ENCODE measurements at regions not wholly inside any gene's neighbourhood (a gene's known extent, or its start where the extent isn't known, plus 50 kb on each side); places are given as distances from the start of the nearest gene placed in this dataset.

DNA sequence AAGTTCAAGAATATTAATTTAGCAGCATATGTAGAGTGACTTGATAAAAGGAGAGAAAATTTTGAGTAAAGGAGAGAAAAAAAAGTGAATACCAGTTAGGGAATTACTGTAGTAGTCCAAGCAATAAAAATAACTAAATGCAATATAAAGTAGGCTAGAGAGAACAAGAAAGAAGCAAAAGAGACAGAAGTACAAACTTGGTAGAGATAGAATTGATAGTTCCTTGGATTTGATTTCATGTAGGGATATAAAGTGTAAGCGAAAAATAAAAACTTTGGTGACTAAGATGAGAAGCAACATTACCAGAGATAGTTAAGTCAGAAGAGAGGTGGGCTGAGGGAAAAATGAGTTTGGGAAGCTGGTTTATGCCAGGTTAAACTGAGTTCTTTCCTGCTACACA, 252.4 kb downstream of the SEC23A start:
- Histone ChIP-seq H3K4me3 (ENCODE audit: low read length in 2 of 2) (no peak overlapping the region), H3K36me3 (ENCODE audit: control insufficient read depth in 2 of 2, insufficient read depth in 2 of 2, low read length in 2 of 2) (no peaks in the 10 kb centered on the region), H3K4me1 (ENCODE audit: control insufficient read depth, insufficient read depth, low read length) (no peaks in the 10 kb centered on the region), H3K27ac (ENCODE audit: low read length) (no peak overlapping the region), H3K27me3 (ENCODE audit: control insufficient read depth in 1 of 2, insufficient read depth in 2 of 2, low read length in 2 of 2) (no peaks in the 10 kb centered on the region), H3K9ac (ENCODE audit: low read length in 2 of 2) (no peak overlapping the region), H3K9me3 (ENCODE audit: control insufficient read depth in 2 of 2, low read length in 2 of 2) (no peaks in the 10 kb centered on the region)

DNA sequence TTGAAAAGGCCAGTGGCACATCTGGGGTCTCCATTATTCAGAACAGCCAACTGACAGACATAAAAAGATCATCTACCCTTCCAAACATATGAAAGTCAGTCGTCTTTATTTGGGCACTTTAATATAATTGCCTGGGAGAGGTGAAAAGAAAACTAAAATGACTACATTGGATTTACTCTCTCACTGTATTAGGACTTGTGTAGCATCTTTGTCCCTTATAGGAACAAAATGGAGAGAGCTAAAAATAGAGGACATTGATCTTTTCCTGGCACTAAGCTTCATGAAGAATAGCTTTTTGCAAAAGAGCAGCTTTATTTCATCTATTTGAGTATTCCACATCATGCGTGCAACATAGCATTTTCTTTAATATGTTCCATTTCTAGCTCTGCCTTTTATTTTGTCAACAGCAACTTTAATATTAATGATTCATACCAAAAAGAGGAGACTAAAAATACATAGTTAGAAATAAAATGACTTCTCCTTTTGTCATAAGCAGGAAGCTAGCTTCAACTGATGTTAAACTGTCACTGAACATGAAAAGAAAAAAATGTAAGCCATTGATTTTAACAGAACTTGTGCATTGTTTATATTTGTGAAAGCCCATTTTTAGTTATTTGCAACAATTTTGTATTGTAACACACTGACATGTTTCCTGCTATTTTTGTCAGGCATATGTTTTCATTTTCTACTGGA, 254.6 kb downstream of the SEC23A start:
- H3K4me3 ChIP-seq (ENCODE audit: low read length in 2 of 2) = no peak overlapping the region
- no peaks in the 10 kb centered on the region for H3K9me3 ChIP-seq (ENCODE audit: control insufficient read depth in 2 of 2, low read length in 2 of 2)
- no peak overlapping the region for H3K27ac ChIP-seq (ENCODE audit: low read length)
- no peak overlapping the region for H3K9ac ChIP-seq (ENCODE audit: low read length in 2 of 2)
- no peaks in the 10 kb centered on the region for H3K36me3 ChIP-seq (ENCODE audit: control insufficient read depth in 2 of 2, insufficient read depth in 2 of 2, low read length in 2 of 2)
- H3K27me3 ChIP-seq (ENCODE audit: control insufficient read depth in 1 of 2, insufficient read depth in 2 of 2, low read length in 2 of 2) = no peaks in the 10 kb centered on the region
- no peaks in the 10 kb centered on the region for H3K4me1 ChIP-seq (ENCODE audit: control insufficient read depth, insufficient read depth, low read length)

DNA sequence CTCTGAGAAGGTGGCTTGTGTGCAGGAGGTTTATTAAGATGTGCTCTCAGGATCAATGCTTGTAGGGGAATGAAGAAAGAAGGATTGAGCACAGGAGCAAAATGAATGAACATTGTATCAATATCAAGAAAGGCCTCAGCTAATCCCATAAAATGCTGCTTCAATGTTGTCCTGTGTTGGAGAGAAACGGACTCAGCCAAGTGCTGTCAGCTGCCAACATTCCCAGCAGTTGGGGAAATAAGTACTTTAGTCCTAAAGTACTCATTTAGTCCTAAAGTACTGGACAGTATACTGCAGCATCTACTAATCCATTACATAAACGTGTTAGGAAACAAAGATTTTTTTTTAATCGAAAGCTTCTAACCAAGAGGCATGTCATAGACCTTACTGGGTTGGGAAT, 255.9 kb downstream of the SEC23A start:
- no peaks in the 10 kb centered on the region for H3K36me3 ChIP-seq (ENCODE audit: control insufficient read depth in 2 of 2, insufficient read depth in 2 of 2, low read length in 2 of 2)
- no peak overlapping the region for H3K9ac ChIP-seq (ENCODE audit: low read length in 2 of 2)
- H3K27me3 ChIP-seq (ENCODE audit: control insufficient read depth in 1 of 2, insufficient read depth in 2 of 2, low read length in 2 of 2) = no peaks in the 10 kb centered on the region
- no peak overlapping the region for H3K4me3 ChIP-seq (ENCODE audit: low read length in 2 of 2)
- no peaks in the 10 kb centered on the region for H3K9me3 ChIP-seq (ENCODE audit: control insufficient read depth in 2 of 2, low read length in 2 of 2)
- no peaks in the 10 kb centered on the region for H3K4me1 ChIP-seq (ENCODE audit: control insufficient read depth, insufficient read depth, low read length)
- H3K27ac ChIP-seq (ENCODE audit: low read length) = no peak overlapping the region

DNA sequence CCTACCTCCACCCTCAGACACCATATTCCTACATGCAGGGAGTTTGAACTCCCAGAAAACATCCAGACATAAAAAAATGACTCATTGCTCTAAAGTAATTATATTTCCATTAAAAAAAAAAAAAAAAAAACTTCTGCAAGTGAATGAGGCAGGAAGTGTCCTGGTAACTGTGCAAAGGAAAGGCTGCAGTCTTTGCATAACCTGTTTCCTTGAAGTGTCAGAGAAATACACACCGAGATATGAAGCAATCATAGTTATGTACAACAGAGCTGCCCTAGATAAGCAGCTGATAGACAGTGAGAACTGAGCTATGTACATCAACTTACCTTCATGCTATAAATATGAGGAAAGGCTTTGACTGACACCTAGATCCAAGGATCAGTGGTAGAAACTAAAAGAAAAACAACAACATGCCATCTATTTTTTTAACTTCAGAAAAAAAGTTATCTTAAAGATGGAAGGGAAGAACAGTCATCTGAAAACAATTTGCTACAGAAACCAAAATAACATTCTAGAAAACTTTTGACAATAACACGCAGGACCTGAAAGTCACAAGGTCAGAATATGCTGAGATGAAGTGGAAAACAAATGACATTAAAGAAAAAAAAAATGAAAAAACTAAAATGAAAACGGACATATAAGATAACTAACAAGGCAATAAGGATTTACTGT, 263.2 kb downstream of the SEC23A start:
- Histone ChIP-seq H3K9ac (ENCODE audit: low read length in 2 of 2) (no peak overlapping the region), H3K9me3 (ENCODE audit: control insufficient read depth in 2 of 2, low read length in 2 of 2) (no peaks in the 10 kb centered on the region)

DNA sequence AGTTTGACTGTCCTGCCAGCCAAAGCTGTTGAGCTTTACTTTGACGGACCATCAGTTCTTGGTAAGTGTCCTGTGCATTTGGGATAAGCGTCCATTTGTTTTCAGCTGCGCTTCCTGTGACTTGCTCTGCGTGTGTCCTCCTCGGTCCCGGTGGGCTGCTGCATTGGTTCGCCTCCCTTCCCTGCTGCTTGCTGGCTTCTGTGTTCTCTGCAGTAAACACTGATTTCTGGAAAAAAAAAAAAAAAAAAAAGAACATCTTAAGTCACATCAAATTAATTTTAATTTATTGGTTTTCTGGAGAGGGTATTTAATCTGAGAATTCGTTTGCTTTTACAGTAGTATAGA, 264.1 kb downstream of the SEC23A start:
- no peaks in the 10 kb centered on the region for H3K27me3 ChIP-seq (ENCODE audit: control insufficient read depth in 1 of 2, insufficient read depth in 2 of 2, low read length in 2 of 2)
- no peak overlapping the region for H3K9ac ChIP-seq (ENCODE audit: low read length in 2 of 2)
- H3K4me1 ChIP-seq (ENCODE audit: control insufficient read depth, insufficient read depth, low read length) = no peaks in the 10 kb centered on the region
- no peak overlapping the region for H3K27ac ChIP-seq (ENCODE audit: low read length)
- H3K36me3 ChIP-seq (ENCODE audit: control insufficient read depth in 2 of 2, insufficient read depth in 2 of 2, low read length in 2 of 2) = no peaks in the 10 kb centered on the region
- no peak overlapping the region for H3K4me3 ChIP-seq (ENCODE audit: low read length in 2 of 2)
- no peaks in the 10 kb centered on the region for H3K9me3 ChIP-seq (ENCODE audit: control insufficient read depth in 2 of 2, low read length in 2 of 2)

More for the DNA sequence above, 263.2 kb downstream of the SEC23A start:
- Histone ChIP-seq H3K36me3 (ENCODE audit: control insufficient read depth in 2 of 2, insufficient read depth in 2 of 2, low read length in 2 of 2) (no peaks in the 10 kb centered on the region), H3K27me3 (ENCODE audit: control insufficient read depth in 1 of 2, insufficient read depth in 2 of 2, low read length in 2 of 2) (no peaks in the 10 kb centered on the region), H3K27ac (ENCODE audit: low read length) (no peak overlapping the region), H3K4me3 (ENCODE audit: low read length in 2 of 2) (no peak overlapping the region), H3K4me1 (ENCODE audit: control insufficient read depth, insufficient read depth, low read length) (no peaks in the 10 kb centered on the region)

DNA sequence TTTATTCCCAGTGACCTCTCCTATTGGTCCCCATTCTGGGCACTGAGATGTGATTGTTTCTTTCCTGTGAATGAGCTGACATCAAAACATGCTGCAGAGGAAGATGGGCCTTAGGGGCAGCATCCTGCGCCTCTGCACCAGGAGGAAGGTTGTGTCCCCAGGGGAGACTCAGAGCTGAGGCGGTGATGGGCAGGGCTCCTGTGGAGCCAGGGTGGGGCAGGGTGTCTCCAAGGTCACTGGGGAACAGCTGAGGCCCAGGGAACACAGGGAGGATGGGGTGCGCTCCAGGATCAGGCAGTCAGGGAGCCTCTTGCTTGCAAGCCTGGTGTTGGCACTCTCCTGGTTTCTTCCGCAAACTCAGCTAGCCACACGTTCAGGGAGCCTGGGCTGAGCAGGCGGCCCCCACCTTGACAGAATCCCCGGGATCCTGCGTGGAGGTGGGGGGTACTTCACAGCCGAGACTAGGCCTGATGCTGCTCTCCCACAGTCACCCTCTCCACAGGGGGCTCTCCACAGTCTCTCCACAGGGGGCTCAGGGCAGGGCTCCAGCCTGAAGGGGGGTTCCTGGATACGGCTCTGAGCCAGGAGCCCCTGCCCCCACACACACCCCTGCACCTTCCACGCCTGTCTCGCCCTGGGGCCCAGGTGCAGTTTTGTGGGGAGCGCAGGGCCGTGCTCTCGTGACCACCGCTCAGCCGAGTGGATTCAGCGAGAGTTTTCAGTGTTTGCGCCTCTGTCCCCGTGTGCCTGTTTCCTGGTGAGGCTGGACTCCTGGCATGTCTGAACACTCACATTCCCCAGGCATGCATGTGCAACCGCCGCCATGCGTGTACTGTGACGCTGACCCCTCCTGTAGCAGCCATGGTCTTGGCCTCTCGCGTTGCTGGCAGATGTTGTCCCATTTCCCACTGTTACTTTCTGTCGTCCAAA, 264.7 kb downstream of the SEC23A start:
- no peaks in the 10 kb centered on the region for H3K27me3 ChIP-seq (ENCODE audit: control insufficient read depth in 1 of 2, insufficient read depth in 2 of 2, low read length in 2 of 2)
- no peak overlapping the region for H3K27ac ChIP-seq (ENCODE audit: low read length)
- no peaks in the 10 kb centered on the region for H3K9me3 ChIP-seq (ENCODE audit: control insufficient read depth in 2 of 2, low read length in 2 of 2)
- no peak overlapping the region for H3K4me3 ChIP-seq (ENCODE audit: low read length in 2 of 2)
- H3K36me3 ChIP-seq (ENCODE audit: control insufficient read depth in 2 of 2, insufficient read depth in 2 of 2, low read length in 2 of 2) = no peaks in the 10 kb centered on the region
- H3K4me1 ChIP-seq (ENCODE audit: control insufficient read depth, insufficient read depth, low read length) = no peaks in the 10 kb centered on the region
- no peak overlapping the region for H3K9ac ChIP-seq (ENCODE audit: low read length in 2 of 2)

DNA sequence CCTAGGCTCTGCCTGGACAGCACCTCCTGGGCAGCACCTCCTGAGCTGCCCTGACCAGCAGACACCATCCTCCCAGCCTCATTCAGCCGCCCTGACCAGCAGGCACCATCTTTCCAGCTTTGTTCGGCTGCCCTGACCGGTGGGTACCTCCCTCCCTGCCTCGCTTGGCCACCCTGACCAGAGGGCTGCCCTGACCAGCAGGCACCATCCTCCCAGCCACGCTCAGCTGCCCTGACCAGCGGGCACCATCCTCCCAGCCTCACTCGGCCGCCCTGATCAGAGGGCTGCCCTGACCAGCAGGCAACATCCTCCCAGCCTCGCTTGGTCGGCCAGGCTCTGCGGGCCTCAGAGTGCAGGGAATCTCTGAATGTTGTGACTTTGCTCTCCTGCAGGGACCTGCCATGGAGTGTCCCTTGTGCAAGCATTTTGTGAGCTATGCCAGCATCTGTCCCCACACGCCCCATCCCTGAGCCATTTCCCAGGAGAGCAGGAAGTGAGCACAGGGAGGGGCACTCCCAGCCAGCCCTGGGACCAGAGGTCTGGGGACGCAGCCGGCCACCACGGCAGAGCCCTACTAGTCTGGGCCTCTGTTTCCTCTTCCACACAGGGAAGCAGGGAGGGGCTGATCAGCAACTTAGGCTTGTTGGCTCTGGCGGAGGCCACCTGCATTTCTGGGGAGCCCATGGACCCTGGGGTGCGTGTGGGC, 265.5 kb downstream of the SEC23A start:
- H3K36me3 ChIP-seq (ENCODE audit: control insufficient read depth in 2 of 2, insufficient read depth in 2 of 2, low read length in 2 of 2) = no peaks in the 10 kb centered on the region

DNA sequence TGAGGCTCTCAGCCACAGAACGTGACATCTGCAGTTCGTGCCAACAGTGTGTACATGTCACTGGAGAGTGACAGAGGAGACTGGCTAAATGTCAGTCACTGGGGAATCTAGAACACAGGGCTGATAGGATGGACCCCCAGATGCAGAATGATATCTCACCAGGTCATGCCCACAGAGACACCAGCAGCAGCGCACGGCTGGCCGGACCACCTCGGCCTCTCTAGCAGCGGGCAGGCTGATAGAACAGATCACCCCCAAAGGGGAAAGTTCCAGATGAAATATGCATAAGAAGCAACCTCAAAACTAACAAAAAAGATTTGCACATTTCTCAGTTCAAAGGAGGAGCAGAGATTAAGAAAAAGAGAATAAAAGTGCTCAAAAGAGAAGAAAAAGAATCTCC, 266.5 kb downstream of the SEC23A start:
- Histone ChIP-seq H3K36me3 (ENCODE audit: control insufficient read depth in 2 of 2, insufficient read depth in 2 of 2, low read length in 2 of 2) (no peaks in the 10 kb centered on the region), H3K4me3 (ENCODE audit: low read length in 2 of 2) (no peak overlapping the region), H3K27me3 (ENCODE audit: control insufficient read depth in 1 of 2, insufficient read depth in 2 of 2, low read length in 2 of 2) (no peaks in the 10 kb centered on the region), H3K9me3 (ENCODE audit: control insufficient read depth in 2 of 2, low read length in 2 of 2) (no peaks in the 10 kb centered on the region), H3K27ac (ENCODE audit: low read length) (no peak overlapping the region), H3K9ac (ENCODE audit: low read length in 2 of 2) (no peak overlapping the region), H3K4me1 (ENCODE audit: control insufficient read depth, insufficient read depth, low read length) (no peaks in the 10 kb centered on the region)

More for the DNA sequence above, 265.5 kb downstream of the SEC23A start:
- Histone ChIP-seq H3K27me3 (ENCODE audit: control insufficient read depth in 1 of 2, insufficient read depth in 2 of 2, low read length in 2 of 2) (no peaks in the 10 kb centered on the region), H3K4me3 (ENCODE audit: low read length in 2 of 2) (no peak overlapping the region), H3K9me3 (ENCODE audit: control insufficient read depth in 2 of 2, low read length in 2 of 2) (no peaks in the 10 kb centered on the region), H3K9ac (ENCODE audit: low read length in 2 of 2) (no peak overlapping the region), H3K27ac (ENCODE audit: low read length) (no peak overlapping the region), H3K4me1 (ENCODE audit: control insufficient read depth, insufficient read depth, low read length) (no peaks in the 10 kb centered on the region)

DNA sequence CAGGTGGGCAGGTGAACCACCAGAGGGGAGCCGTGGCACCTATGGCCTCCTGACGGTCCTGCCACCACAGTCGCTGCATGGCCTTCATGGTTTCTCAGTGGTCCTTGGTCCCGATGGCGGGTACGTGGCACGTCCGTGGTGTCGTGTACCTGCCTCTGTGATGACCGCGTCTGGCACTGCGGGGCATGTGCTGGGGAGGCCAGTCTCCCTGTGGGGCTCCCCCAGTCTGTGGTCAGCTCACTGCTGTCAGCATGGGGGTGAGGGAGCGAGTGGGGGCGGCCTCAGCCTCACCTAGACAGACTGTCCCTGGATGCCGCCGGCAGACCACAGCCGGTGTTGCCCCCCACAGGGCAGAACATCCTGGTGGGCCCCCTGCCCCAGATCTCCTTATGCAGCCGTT, 267.2 kb downstream of the SEC23A start:
- no peaks in the 10 kb centered on the region for H3K4me1 ChIP-seq (ENCODE audit: control insufficient read depth, insufficient read depth, low read length)
- H3K27me3 ChIP-seq (ENCODE audit: control insufficient read depth in 1 of 2, insufficient read depth in 2 of 2, low read length in 2 of 2) = no peaks in the 10 kb centered on the region
- H3K9ac ChIP-seq (ENCODE audit: low read length in 2 of 2) = no peak overlapping the region
- no peak overlapping the region for H3K4me3 ChIP-seq (ENCODE audit: low read length in 2 of 2)
- no peaks in the 10 kb centered on the region for H3K36me3 ChIP-seq (ENCODE audit: control insufficient read depth in 2 of 2, insufficient read depth in 2 of 2, low read length in 2 of 2)
- no peak overlapping the region for H3K27ac ChIP-seq (ENCODE audit: low read length)
- no peaks in the 10 kb centered on the region for H3K9me3 ChIP-seq (ENCODE audit: control insufficient read depth in 2 of 2, low read length in 2 of 2)

DNA sequence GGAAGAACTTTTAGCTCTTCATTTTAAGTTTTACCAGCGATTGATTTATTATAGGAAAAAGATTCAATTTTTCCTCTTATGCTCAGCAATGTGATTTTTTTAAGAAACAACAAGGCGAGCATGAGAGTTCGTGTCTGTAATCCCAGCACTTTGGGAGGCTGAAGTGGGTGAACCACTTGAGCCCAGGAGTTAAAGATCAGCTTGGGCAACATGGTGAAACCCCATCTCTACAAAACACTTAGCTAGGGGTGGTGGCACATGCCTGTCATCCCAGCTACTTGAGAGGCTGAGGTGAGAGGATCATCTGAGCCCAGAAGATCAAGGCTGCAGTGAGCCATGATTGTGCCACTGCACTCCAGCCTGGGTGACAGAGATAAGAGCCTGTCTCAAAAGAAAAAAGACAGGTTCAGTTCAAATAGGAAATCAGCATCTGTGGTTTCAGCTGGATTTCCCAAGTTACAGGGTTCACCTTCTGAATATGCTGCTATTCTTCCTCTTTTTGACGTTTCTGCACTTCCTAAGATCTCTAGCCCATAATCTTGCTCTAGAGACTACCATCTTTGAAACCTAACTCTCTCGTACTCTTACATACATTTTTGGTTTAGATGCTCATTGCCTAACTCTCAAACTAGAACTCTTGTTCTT, 274.7 kb downstream of the SEC23A start:
- Histone ChIP-seq H3K9ac (ENCODE audit: low read length in 2 of 2) (no peak overlapping the region), H3K36me3 (ENCODE audit: control insufficient read depth in 2 of 2, insufficient read depth in 2 of 2, low read length in 2 of 2) (no peaks in the 10 kb centered on the region), H3K4me3 (ENCODE audit: low read length in 2 of 2) (no peak overlapping the region), H3K27me3 (ENCODE audit: control insufficient read depth in 1 of 2, insufficient read depth in 2 of 2, low read length in 2 of 2) (no peaks in the 10 kb centered on the region), H3K27ac (ENCODE audit: low read length) (no peak overlapping the region), H3K9me3 (ENCODE audit: control insufficient read depth in 2 of 2, low read length in 2 of 2) (no peaks in the 10 kb centered on the region), H3K4me1 (ENCODE audit: control insufficient read depth, insufficient read depth, low read length) (no peaks in the 10 kb centered on the region)

Measured in stomach smooth muscle (tissue), 2 donors.